SK-N-SH treated with all-trans-retinoic acid at 6 μM for 48 hours (cell line): ENCODE measurements at regions not wholly inside any gene's neighbourhood (a gene's known extent, or its start where the extent isn't known, plus 50 kb on each side); places are given as distances from the start of the nearest gene placed in this dataset.

Experiments used
- ATAC-seq: fragments of 200-7000 bp; cut with Tn5 transposase; 3 replicates; pipeline ENCODE4 v1.9.1; 2020; ENCODE audit warnings: mild to moderate bottlenecking, moderate library complexity
- ARNTL ChIP-seq: fragments of 450-650 bp; formaldehyde crosslinking; IDR thresholded peaks from 2 replicates; pipeline ENCODE4 v1.5.0; 2020; ENCODE audit warnings: low read depth, mild to moderate bottlenecking, moderate library complexity, borderline replicate concordance
- BACH2 ChIP-seq: fragments of 250-450 bp; sonication (Bioruptor Pico); IDR thresholded peaks from 2 replicates; pipeline ENCODE4 v1.9.0; 2021; ENCODE audit warnings: mild to moderate bottlenecking, borderline replicate concordance
- CREB5 ChIP-seq: fragments of 250-450 bp; sonication (Bioruptor Pico); IDR thresholded peaks from 2 replicates; pipeline ENCODE4 v1.5.1; 2020; ENCODE audit warnings: low read depth, mild to moderate bottlenecking, moderate library complexity
- CSDC2 ChIP-seq: fragments of 250-450 bp; sonication (Bioruptor Pico); IDR thresholded peaks from 2 replicates; pipeline ENCODE4 v1.5.0; 2020; ENCODE audit warnings: mild to moderate bottlenecking, moderate library complexity
- CSRNP3 ChIP-seq: fragments of 250-450 bp; sonication (Bioruptor Pico); IDR thresholded peaks from 2 replicates; pipeline ENCODE4 v1.5.1; 2021; ENCODE audit warnings: mild to moderate bottlenecking, moderate library complexity
- ESRRG ChIP-seq: fragments of 250-450 bp; sonication (Bioruptor Pico); IDR thresholded peaks from 2 replicates; pipeline ENCODE4 v1.6.1; 2021; ENCODE audit warnings: mild to moderate bottlenecking
- GLIS3 ChIP-seq: fragments of 250-450 bp; sonication (Bioruptor Pico); IDR thresholded peaks from 2 replicates; pipeline ENCODE4 v1.5.0; 2020; ENCODE audit warnings: mild to moderate bottlenecking, moderate library complexity
- ISL1 ChIP-seq: fragments of 250-450 bp; sonication (Bioruptor Pico); IDR thresholded peaks from 2 replicates; pipeline ENCODE4 v2.1.2; 2022; ENCODE audit warnings: mild to moderate bottlenecking, moderate library complexity
- OSR1 ChIP-seq: fragments of 250-450 bp; sonication (Bioruptor Pico); IDR thresholded peaks from 2 replicates; pipeline ENCODE4 v1.8.0; 2022; ENCODE audit warnings: moderate library complexity, mild to moderate bottlenecking, inconsistent platforms
- POU6F1 ChIP-seq: fragments of 250-450 bp; sonication (Bioruptor Pico); IDR thresholded peaks from 2 replicates; pipeline ENCODE4 v1.8.0; 2021; ENCODE audit warnings: low read depth, mild to moderate bottlenecking, moderate library complexity, borderline replicate concordance
- PPARA ChIP-seq: fragments of 250-450 bp; sonication (Bioruptor Pico); IDR thresholded peaks from 2 replicates; pipeline ENCODE4 v1.5.0; 2020; ENCODE audit warnings: mild to moderate bottlenecking, borderline replicate concordance
- RARB ChIP-seq: fragments of 250-450 bp; sonication (Bioruptor Pico); IDR thresholded peaks from 2 replicates; pipeline ENCODE4 v1.8.0; 2021; ENCODE audit warnings: mild to moderate bottlenecking, moderate library complexity
- SNAI2 ChIP-seq: fragments of 250-450 bp; sonication (Bioruptor Pico); IDR thresholded peaks from 2 replicates; pipeline ENCODE4 v1.5.0; 2020; ENCODE audit warnings: mild to moderate bottlenecking, moderate library complexity
- TCF4 ChIP-seq: fragments of 250-450 bp; sonication (Bioruptor Pico); IDR thresholded peaks from 2 replicates; pipeline ENCODE4 v1.8.0; 2021; ENCODE audit warnings: mild to moderate bottlenecking, moderate library complexity, borderline replicate concordance
- TOX ChIP-seq: fragments of 250-450 bp; sonication (Bioruptor Pico); IDR thresholded peaks from 2 replicates; pipeline ENCODE4 v1.8.0; 2021; ENCODE audit warnings: mild to moderate bottlenecking, moderate library complexity, borderline replicate concordance
- TSHZ2 ChIP-seq: fragments of 250-450 bp; sonication (Bioruptor Pico); IDR thresholded peaks from 2 replicates; pipeline ENCODE4 v1.5.0; 2020; ENCODE audit warnings: mild to moderate bottlenecking, moderate library complexity
- ZC3H10 ChIP-seq: fragments of 250-450 bp; sonication (Bioruptor Pico); IDR thresholded peaks from 2 replicates; pipeline ENCODE4 v1.5.1; 2021; ENCODE audit warnings: mild to moderate bottlenecking, moderate library complexity
- ZFP3 ChIP-seq: fragments of 250-450 bp; sonication (Bioruptor Pico); IDR thresholded peaks from 2 replicates; pipeline ENCODE4 v1.5.0; 2020; ENCODE audit warnings: mild to moderate bottlenecking, moderate library complexity
- ZFP30 ChIP-seq: fragments of 450-650 bp; formaldehyde crosslinking; IDR thresholded peaks from 2 replicates; pipeline ENCODE4 v1.5.0; 2022; ENCODE audit warnings: mild to moderate bottlenecking, moderate library complexity
- ZNF565 ChIP-seq: fragments of 450-650 bp; formaldehyde crosslinking; conservative IDR thresholded peaks from 2 replicates; pipeline ENCODE4 v1.5.0; 2020; ENCODE audit warnings: low read depth, mild to moderate bottlenecking, moderate library complexity
- ZNF70 ChIP-seq: fragments of 450-650 bp; formaldehyde crosslinking; IDR thresholded peaks from 2 replicates; pipeline ENCODE4 v1.5.0; 2020; ENCODE audit warnings: mild to moderate bottlenecking, moderate library complexity
- ZNF8 ChIP-seq: fragments of 450-650 bp; formaldehyde crosslinking; IDR thresholded peaks from 2 replicates; pipeline ENCODE4 v1.5.0; 2020; ENCODE audit warnings: mild to moderate bottlenecking, moderate library complexity
- TF ChIP-seq, protein P1 (sequence below): fragments of 250-450 bp; sonication (Bioruptor Pico); IDR thresholded peaks from 2 replicates; pipeline ENCODE4 v1.8.0; 2020; ENCODE audit warnings: mild to moderate bottlenecking, moderate library complexity, borderline replicate concordance

GRCh38 chr4:100076753-100077152, 113.5 kb downstream of the DDIT4L start:
- TF ChIP-seq RARB (no peak), CSRNP3 (CRISPR knock-in tag) (no peak), ZFP3 (CRISPR knock-in tag) (no peak), OSR1 (CRISPR knock-in tag) (no peak), TSHZ2 (CRISPR knock-in tag) (no peak), ZNF70 (CRISPR knock-in tag) (no peak), CREB5 (CRISPR knock-in tag) (no peak), TCF4 (CRISPR knock-in tag) (no peak), ZNF8 (CRISPR knock-in tag) (no peak), ISL1 (CRISPR knock-in tag) (no peak), SNAI2 (no peak), GLIS3 (CRISPR knock-in tag) (no peak), POU6F1 (CRISPR knock-in tag) (no peak), ZC3H10 (no peak), TOX (CRISPR knock-in tag) (no peak), ZFP30 (CRISPR knock-in tag) (no peak), PPARA (CRISPR knock-in tag) (no peak), ARNTL (CRISPR knock-in tag) (no peak), CSDC2 (CRISPR knock-in tag) (no peak)
- TF ChIP-seq, protein P1, sequence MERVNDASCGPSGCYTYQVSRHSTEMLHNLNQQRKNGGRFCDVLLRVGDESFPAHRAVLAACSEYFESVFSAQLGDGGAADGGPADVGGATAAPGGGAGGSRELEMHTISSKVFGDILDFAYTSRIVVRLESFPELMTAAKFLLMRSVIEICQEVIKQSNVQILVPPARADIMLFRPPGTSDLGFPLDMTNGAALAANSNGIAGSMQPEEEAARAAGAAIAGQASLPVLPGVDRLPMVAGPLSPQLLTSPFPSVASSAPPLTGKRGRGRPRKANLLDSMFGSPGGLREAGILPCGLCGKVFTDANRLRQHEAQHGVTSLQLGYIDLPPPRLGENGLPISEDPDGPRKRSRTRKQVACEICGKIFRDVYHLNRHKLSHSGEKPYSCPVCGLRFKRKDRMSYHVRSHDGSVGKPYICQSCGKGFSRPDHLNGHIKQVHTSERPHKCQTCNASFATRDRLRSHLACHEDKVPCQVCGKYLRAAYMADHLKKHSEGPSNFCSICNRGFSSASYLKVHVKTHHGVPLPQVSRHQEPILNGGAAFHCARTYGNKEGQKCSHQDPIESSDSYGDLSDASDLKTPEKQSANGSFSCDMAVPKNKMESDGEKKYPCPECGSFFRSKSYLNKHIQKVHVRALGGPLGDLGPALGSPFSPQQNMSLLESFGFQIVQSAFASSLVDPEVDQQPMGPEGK = no peak
- ATAC-seq = no peak

DNA sequence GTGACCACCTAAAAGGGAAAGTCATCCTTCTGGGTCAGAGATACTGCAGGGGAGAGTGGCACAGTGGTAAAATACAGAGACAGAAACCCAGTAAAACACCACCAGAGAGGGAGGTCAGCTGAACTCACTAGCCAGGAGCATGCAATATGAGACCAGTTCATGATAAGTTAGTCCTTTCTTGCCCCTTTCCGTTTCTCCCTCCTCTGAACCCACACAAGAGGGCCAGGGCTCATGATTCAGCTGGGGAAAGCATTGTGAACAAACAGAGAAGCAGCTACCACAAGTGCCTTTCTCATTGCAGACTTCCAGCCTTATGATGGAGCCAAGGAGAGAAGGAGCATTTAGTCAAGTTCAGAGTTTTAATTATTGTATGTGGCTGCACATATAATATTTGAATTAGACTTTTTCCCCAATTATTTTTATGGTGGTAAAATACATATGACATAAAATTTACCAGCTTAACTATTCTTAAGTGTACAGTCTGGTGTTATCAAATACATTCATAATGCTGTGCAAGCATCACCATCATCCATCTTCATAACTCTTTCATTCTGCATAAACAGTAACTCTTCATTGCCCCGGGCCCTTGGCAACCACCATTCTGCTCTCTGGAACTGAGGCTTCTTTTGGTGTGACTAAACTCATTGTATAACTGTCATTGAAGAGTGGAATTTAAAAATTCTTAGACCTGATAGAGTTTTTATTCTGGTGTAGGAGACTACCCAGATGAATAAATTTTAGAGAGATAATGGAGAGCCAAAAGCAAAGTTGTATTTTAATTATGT, 114.6 kb downstream of the DDIT4L start:
- no peak for ATAC-seq
- TF ChIP-seq GLIS3 (CRISPR knock-in tag) (no peak), ZNF565 (CRISPR knock-in tag) (no peak), ESRRG (no peak), ZNF8 (CRISPR knock-in tag) (no peak), PPARA (CRISPR knock-in tag) (no peak), ZNF70 (CRISPR knock-in tag) (no peak), TCF4 (CRISPR knock-in tag) (no peak), CSDC2 (CRISPR knock-in tag) (no peak), ZFP3 (CRISPR knock-in tag) (no peak), ISL1 (CRISPR knock-in tag) (no peak), POU6F1 (CRISPR knock-in tag) (no peak), ARNTL (CRISPR knock-in tag) (no peak), TOX (CRISPR knock-in tag) (no peak), OSR1 (CRISPR knock-in tag) (no peak), ZFP30 (CRISPR knock-in tag) (no peak), BACH2 (CRISPR knock-in tag) (no peak)
- TF ChIP-seq, protein P1 = no peak
